Mesendoderm (in vitro differentiated cells): ENCODE measurements at regions not wholly inside any gene's neighbourhood (a gene's known extent, or its start where the extent isn't known, plus 50 kb on each side); places are given as distances from the start of the nearest gene placed in this dataset.
"Not testable (repeated sequence)": the region's sequence is repeated elsewhere in the genome, so short reads cannot be mapped to it uniquely, and the experiment has no call there.

Source experiments
- DNase-seq: peaks from one replicate; pipeline ENCODE4 v3.0.0; 2013
- H2AK5ac ChIP-seq: 2 replicates; pipeline ENCODE4 v1.6.1; 2013; ENCODE audit warnings: low read length, inconsistent platforms
- H2BK120ac ChIP-seq: 2 replicates; pipeline ENCODE4 v1.6.1; 2013; ENCODE audit warnings: low read depth, mild to moderate bottlenecking, low read length, moderate library complexity, mixed read lengths
- H2BK15ac ChIP-seq: replicated peaks from 2 replicates; pipeline ENCODE4 v1.6.1; 2013; ENCODE audit warnings: low read depth, mild to moderate bottlenecking, moderate library complexity
- H2BK5ac ChIP-seq: 2 replicates; pipeline ENCODE4 v1.6.1; 2013; ENCODE audit warnings: low read length, inconsistent platforms
- H3K18ac ChIP-seq: 2 replicates; pipeline ENCODE4 v1.6.1; 2013; ENCODE audit warnings: mild to moderate bottlenecking, low read length, mixed read lengths
- H3K23ac ChIP-seq: one replicate; pipeline ENCODE4 v1.6.1; 2013; ENCODE audit warnings: low read length
- H3K27ac ChIP-seq: 2 replicates; pipeline ENCODE4 v1.5.1; 2013; ENCODE audit warnings: low read depth, mild to moderate bottlenecking, inconsistent platforms, low read length, moderate library complexity
- H3K27me3 ChIP-seq: 2 replicates; pipeline ENCODE4 v1.6.1; 2013; ENCODE audit warnings: low read length, control low read depth, mild to moderate bottlenecking, inconsistent platforms; ENCODE audit not compliant: insufficient read depth, poor library complexity
- H3K36me3 ChIP-seq: 2 replicates; pipeline ENCODE4 v1.6.1; 2013; ENCODE audit warnings: low read length, inconsistent platforms; ENCODE audit not compliant: control insufficient read depth, insufficient read depth
- H3K4ac ChIP-seq: one replicate; pipeline ENCODE4 v1.6.1; 2013; ENCODE audit warnings: low read depth, mild to moderate bottlenecking, low read length, moderate library complexity
- H3K4me1 ChIP-seq: 2 replicates; pipeline ENCODE4 v1.6.1; 2013; ENCODE audit warnings: low read depth, low read length, inconsistent platforms; ENCODE audit not compliant: control insufficient read depth
- H3K4me2 ChIP-seq: 2 replicates; pipeline ENCODE4 v1.6.1; 2013; ENCODE audit warnings: low read length
- H3K4me3 ChIP-seq: 2 replicates; pipeline ENCODE4 v1.5.1; 2013; ENCODE audit warnings: mild to moderate bottlenecking, low read length
- H3K56ac ChIP-seq: one replicate; pipeline ENCODE4 v1.6.1; 2013; ENCODE audit warnings: low read length
- H3K79me1 ChIP-seq: 2 replicates; pipeline ENCODE4 v1.6.1; 2013; ENCODE audit warnings: low read length, inconsistent platforms
- H3K79me2 ChIP-seq: 2 replicates; pipeline ENCODE4 v1.6.1; 2013; ENCODE audit warnings: mild to moderate bottlenecking, low read length; ENCODE audit not compliant: control insufficient read depth, insufficient read depth
- H3K9ac ChIP-seq: 2 replicates; pipeline ENCODE4 v1.6.1; 2013; ENCODE audit warnings: low read length, inconsistent platforms
- H4K5ac ChIP-seq: one replicate; pipeline ENCODE4 v1.6.1; 2013; ENCODE audit warnings: low read length
- H4K8ac ChIP-seq: one replicate; pipeline ENCODE4 v1.6.1; 2013; ENCODE audit warnings: low read depth, mild to moderate bottlenecking, control low read depth, low read length, moderate library complexity
- WGBS: extraction: QIAGEN DNeasy Blood & Tissue Kit; methylation state at CpG from one replicate; pipeline ENCODE4 v1.1.7; 2013; ENCODE audit warnings: low lambda C conversion rate, missing lambda C conversion rate; ENCODE audit not compliant: insufficient coverage; ENCODE audit errors: extremely low coverage; 5-methylcytosine and 5-hydroxymethylcytosine counted together

- H3K27me3 ChIP-seq, result no peaks in the 10 kb centered on the region
- H2BK5ac ChIP-seq, result no peak overlapping the region
- no peaks in the 10 kb centered on the region for H3K79me1 ChIP-seq
- no peak overlapping the region for H2BK120ac ChIP-seq
- no peak overlapping the region for H2AK5ac ChIP-seq
- no peak for DNase-seq
- H3K9ac ChIP-seq, result no peak overlapping the region
- H3K56ac ChIP-seq, result no peak overlapping the region
- H3K4me1 ChIP-seq, result no peaks in the 10 kb centered on the region
- H3K18ac ChIP-seq, result no peak overlapping the region
- H2BK15ac ChIP-seq, result no peak overlapping the region
- H3K4ac ChIP-seq, result no peak overlapping the region
- no peak overlapping the region for H3K4me3 ChIP-seq
- H3K27ac ChIP-seq, result no peak overlapping the region
- no peak overlapping the region for H3K23ac ChIP-seq
- no peak overlapping the region for H3K4me2 ChIP-seq
- no peak overlapping the region for H4K8ac ChIP-seq
- no CpG with 5 or more reads among the region's 2 CpGs for WGBS
- no peak overlapping the region for H4K5ac ChIP-seq
- no peaks in the 10 kb centered on the region for H3K79me2 ChIP-seq
- no peaks in the 10 kb centered on the region for H3K36me3 ChIP-seq
Measured at GRCh38 chrX:14997271-14997670, 124.0 kb downstream of the MOSPD2 start.

- H3K56ac ChIP-seq, H3K18ac ChIP-seq, H3K4ac ChIP-seq, H3K23ac ChIP-seq, H3K36me3 ChIP-seq, H3K4me1 ChIP-seq, H3K79me2 ChIP-seq, H2AK5ac ChIP-seq, H3K27me3 ChIP-seq, DNase-seq, H4K8ac ChIP-seq, H3K27ac ChIP-seq, H3K4me2 ChIP-seq, H2BK120ac ChIP-seq, H3K4me3 ChIP-seq, H3K9ac ChIP-seq, H3K79me1 ChIP-seq, H2BK15ac ChIP-seq, H2BK5ac ChIP-seq, H4K5ac ChIP-seq: not testable (repeated sequence)
- no CpG with 5 or more reads among the region's 5 CpGs for WGBS
Measured at GRCh38 chrX:14984425-14984824, 111.2 kb downstream of the MOSPD2 start.
